ENCODE measurements at regions not wholly inside any gene's neighbourhood (a gene's known extent, or its start where the extent isn't known, plus 50 kb on each side); places are given as distances from the start of the nearest gene placed in this dataset.
"Not testable (repeated sequence)": the region's sequence is repeated elsewhere in the genome, so short reads cannot be mapped to it uniquely, and the experiment has no call there.

DNA sequence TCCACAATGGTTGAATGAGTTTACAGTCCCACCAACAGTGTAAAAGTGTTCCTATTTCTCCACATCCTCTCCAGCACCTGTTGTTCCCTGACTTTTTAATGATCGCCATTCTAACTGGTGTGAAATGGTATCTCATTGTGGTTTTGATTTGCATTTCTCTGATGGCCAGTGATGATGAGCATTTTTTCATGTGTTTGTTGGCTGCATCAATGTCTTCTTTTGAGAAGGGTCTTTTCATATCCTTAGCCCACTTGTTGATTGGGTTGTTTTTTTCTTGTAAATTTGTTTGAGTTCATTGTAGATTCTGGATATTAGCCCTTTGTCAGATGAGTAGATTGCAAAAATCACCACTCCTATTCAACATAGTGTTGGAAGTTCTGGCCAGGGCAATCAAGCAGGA lies 287.6 kb upstream of the RASGRP1 start:
- not testable (repeated sequence) for TF ChIP-seq CTCF, POLR2A (IDR thresholded peaks at IDR 0.05)

Measured in esophagus squamous epithelium (tissue), 4 donors.